Activated CD4-positive, CD25-positive, alpha-beta regulatory T cell treated with anti-CD3 and anti-CD28 coated beads, Interleukin-2, amount 50 U/mL, for 72 hours (primary cell): ENCODE measurements at regions not wholly inside any gene's neighbourhood (a gene's known extent, or its start where the extent isn't known, plus 50 kb on each side); places are given as distances from the start of the nearest gene placed in this dataset.

ENCODE experiments used
- DNase-seq: peaks from one replicate; pipeline ENCODE4 v3.0.0; 2021

DNA sequence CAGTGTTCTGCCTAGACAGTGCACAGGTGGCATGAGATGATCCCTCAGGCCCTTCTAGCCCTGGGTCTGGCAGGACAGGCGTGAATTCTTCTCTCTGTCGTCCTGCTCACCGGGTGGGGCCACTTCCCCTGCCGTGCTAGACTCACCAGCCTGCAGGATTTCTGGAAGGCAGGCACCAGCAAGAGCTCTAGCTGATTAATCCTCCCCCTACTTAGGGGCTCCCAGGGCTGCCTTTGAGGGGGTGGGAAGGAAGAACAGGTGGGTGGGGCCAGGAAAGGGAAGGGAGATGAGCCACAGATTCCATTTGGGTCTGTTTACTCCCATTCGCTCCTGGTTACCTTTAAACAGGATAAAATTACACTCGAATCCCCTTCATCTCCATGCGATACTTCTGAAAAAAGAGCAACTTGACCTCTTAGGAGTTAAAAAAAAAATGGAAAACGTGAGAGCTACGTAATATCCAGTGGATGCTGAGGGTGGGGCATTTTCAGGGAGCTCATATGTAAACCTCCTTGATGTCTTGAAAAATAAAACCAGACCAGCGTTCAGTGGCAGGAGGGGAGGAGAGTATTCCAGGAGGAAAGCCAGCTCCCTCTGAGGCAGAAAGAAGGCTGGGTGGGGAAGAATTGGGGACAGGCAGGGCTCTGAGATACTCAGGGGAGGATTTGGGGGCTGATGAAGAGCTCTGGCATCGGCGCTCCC is 665.5 kb downstream of the PTPRU start:
- DNase-seq = no peak

DNA sequence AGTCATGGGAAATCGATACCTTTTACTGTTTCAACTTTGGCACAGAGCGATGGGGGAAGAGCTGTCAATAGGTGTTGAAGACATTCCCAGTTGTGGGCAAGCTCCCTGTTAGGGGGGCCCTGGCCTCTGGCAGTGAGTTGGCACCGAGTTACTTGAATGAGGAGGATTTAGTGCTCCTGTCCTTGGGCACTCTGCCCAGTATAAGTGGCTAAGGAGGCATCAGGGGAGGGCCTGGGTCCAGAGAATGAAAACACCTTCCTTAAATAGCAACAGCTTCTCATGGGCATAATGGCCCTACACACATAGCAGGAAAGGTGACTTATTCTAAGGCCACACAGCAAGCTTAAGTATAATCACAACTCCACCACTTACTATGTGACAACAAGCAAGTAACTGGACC is 664.4 kb downstream of the PTPRU start:
- DNase-seq = no peak

DNA sequence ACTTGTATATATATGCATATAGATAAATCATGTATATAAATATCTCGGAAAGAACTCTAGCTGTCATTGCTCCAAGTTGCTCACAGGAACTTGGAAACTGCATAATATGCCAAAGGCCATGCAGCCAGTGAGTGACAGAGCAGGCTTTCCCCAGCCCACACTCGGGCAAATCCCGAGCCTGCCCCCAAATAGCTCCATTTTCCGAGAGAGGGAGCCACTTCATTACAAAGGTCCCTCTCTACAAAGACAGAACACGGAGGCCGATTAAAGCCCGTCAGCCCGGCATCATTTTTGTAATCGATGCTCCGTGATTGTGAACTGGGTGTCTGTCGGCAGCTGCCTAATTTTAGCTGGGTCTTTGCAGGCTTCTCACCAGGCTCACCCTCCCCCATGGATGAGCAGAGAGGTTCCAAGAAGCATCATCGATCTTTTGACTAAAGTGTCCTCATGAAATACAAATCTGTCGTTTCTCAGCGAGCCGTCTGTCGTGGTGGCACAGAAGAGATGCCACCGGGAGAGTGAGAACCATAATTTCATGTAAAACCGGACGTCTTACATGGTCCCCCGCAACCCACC is 663.9 kb downstream of the PTPRU start:
- no peak for DNase-seq

DNA sequence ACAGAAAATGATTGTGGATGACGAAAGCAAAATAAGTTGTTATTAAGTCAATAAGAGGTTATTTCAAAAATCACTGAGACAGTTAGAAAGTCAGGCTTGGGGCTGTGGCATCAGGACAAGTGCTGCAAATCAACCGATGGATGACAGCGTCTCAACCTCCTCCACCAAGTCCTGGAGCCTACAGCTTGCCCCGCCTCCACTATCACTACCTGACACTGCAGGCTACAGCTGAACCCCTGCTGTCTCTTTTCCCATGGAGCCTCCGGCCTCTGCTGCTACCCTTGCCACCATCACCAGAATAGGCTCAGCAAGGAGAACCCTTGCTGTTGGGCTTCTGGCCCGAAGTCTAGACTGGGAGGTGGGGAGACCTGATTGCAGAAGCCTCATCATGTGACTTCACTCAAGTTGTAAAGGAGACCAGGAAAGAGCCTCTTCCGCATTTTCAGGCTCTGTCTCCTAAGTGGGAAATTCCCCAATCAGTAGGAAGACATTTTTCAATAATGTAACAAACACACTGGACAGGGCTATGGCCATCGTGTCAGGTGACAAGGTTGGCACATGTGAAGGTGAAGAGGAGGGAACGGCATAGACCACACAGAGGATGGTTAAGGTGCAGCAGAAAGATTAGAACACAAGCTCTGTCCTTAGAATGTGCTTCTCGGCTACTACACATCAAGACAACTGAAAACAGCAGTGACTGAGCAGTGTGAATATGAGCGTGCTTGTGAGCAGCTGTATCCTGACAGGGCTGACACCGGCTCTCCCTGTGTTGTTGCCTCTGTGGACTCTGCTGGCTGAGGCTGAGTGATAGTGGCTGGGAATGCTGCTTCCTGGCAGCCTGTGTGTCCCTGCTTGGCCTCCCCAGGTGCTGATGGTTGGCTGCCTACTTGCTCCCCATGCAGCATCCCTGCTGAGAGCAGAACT is 660.7 kb downstream of the PTPRU start:
- no peak for DNase-seq

DNA sequence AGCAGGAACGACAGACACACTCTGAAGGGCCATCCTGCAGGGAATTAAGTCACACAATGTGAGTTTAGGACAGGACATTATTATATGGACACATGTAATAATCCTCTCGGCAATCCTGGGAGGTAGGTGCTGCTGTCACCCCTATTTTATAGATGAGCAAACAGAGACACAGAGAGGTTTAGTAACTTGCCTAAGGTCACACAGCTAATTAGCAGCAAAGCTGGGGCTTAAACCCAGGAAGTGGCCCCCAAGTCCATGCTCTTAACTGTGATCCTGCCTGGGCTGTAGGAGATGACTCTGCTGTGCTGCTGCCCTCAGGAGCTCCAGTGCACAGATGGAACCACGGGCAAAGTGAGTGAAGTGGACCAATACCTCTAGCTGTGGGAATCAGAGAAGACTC is 660.0 kb downstream of the PTPRU start:
- DNase-seq = no peak

DNA sequence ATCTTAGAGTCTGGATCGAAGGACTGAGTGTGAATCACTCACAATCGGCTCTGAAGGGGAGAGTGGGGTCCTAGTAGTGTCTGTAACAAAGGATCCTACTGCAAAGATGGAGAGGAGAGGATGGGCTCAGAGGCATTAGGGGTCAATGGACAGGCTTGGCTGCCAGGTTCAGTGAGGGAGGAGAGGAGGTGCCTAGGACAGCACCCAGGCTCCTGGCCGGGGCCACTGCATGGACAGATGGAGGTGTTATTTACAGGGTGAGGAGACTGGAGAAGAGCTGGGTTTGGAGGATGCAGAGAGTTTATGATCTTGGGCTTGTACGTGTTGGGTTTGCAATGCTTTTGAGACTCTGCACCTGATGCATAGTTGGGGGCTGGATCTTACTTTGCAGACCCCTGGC is 658.9 kb downstream of the PTPRU start:
- DNase-seq = no peak

DNA sequence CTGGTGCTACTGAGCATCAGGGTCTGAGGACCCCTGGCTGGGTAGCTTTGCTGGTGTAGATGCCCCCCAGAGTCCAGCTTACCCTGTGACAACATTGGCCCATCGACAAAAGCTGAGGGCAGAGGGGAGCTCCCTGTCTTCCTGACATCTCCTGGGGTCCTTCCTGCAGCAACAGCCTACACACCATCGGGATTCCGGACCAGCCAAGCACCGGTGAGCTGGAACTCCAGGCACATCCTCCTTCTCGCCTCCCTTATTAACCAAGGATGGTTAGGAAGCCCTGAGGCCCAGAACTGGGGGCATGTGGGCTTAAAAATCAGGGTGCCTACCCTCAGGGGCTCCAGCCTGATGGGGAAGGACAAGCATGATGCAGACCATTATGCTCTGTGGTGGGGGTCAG is 658.0 kb downstream of the PTPRU start:
- no peak for DNase-seq

DNA sequence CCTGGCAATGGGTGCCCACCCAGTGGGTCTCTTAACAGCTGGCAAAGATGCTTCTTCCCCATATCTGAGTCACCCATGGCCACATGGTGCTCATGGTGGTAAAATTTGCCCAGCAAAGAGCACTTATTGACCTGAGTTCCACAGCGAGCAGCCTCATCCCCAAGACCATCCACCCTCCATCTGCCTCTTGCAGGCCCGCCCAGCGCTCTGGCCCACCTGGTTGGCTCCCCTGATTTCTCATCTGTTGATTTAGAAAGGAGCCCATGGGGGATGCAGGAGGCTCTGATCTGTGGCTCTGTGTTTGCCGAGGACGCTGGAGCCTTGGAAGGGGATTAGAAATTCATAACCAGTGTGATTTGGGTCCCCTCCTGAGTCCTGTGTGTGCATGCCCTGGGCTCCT is 657.5 kb downstream of the PTPRU start:
- DNase-seq = no peak

DNA sequence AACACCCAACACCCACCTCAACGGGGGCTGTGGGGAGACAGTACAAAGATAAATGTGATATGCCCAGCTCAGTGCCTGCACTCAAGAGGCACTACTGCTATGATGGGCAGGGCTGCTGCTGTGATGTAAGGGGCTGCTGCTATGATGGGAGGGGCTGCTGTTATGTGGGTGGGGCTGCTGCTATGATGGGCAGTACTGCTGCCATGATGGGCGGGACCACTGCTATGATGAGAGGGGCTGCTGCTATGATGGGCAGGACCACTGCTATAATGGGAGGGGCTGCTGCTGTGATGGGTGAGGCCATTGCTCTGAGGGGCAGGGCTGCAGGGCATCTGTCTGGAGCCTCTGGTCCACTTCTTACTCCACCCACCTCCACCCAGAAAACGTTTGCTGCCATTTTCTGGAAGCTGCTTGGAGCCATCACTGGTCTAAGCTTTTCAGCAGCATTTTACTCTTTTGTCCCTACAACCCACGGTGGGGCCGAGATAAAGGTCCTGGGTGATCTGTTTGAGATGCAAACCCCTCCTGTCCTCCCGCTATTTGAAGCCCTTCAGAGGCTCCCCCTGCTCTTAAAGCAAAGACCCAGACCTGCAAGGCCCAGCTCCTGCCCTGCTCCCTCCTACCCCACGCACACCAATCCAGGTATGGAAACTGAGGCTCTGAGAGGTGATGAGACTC is 656.9 kb downstream of the PTPRU start:
- DNase-seq = no peak

DNA sequence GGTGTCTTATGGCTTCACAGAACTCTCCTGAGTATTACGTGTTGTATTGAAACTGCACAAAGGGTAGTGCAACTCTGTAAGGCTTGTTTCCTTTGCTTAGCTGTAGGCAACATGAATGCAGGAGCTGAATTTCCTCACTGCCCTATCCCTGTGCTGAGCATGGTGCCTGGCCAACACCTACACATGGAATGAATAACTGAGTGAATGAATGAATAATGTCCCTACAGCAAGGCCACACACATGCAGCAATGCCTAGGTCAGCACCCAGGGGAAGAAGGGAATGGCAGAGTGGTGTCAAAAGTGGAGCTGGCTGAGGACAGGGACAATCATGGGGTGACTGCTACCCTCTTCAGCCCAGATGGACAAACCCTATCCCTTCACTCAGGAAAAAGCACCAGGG is 655.9 kb downstream of the PTPRU start:
- DNase-seq = no peak

DNA sequence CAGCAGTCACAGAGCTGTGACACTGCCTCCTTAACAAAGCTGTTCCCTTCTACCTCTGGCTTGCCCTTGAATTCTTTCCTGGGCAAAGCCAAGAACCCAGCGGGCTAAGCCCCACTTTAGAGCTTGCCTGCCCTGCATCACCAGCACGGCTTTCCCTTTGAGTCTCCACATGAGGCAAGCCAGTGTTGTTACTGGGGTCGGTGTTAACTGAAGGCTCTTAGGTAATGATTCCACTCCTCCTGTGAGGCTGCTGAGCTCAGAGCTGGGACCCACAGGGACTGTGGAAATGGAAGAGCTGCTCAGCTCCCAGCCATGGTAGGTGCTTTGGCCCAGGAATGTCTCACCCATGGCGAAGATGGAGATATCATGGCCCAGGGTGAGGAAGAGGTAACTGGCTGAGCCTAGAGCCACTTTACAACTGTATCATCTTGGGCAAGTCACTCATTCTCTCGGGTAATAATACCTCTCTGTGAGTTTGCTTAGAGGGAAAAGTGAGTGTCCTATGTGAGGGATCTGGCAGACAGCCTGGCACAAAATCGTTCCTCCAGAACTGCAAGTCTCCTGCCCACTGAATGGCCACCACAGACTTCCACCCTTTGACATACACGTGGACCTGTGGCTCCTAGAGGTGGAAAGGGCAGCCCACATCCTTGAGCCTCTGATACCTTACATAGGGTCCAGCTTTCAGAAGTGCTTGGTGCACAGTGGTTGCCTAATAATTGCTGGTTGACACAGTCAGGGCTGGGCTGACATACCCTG is 654.1 kb downstream of the PTPRU start:
- no peak for DNase-seq

DNA sequence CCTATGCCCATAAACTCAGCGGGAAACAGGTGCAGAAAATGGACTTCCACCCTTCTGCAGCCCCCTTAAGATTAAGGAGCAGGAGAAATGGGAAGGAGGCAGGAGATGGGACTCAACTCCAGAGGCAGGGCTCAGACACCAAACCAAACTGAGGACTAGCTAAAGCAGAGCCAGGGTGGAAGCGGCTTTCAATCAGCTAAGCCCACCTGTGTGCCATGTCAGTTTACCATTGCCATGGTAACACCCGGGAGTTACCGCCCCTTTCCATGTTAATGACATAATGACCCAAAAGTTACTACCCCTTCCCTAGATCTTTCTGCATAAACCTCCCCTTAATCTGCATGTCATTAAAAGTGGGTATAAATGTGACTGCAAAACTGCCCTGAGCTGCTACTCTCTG is 653.5 kb downstream of the PTPRU start:
- no peak for DNase-seq

DNA sequence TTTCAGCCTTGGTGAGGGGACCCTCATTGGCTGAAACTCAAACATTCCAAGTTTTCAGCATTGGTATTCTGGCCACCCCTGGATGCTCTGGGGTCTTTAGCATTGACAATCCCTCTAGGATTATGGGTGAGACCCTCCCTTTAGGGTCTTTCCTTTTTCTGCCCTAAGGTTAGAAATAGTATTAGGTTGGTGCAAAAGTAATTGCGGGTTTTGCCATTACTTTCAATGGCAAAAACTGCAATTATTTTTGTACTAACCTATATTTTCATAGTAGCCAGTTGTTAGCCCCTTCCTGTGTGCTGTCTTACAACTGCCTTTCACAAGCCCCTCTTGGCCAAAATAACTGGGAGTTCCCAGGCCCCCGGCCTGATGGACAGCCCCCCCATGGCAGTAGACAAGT is 648.4 kb downstream of the PTPRU start:
- no peak for DNase-seq

DNA sequence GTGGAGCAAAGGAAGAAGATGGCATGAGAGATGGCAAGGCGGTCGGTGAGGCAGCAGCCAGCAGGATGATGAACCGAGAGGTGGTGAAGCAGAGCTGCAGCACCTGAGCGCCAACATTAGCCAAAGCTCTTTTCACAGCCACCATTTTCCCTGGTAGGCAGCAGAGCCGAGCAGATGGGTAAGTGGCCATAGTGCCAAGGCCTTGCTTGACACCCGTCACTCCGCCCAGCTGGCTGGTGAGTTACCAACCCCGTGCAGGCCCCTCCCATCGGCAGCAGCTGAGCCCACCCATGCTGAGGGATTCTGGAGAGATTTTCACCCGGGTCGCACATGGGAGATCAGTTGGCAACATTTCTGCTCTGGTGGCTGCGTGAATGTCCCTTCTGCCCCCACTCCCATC is 647.7 kb downstream of the PTPRU start:
- DNase-seq = no peak

DNA sequence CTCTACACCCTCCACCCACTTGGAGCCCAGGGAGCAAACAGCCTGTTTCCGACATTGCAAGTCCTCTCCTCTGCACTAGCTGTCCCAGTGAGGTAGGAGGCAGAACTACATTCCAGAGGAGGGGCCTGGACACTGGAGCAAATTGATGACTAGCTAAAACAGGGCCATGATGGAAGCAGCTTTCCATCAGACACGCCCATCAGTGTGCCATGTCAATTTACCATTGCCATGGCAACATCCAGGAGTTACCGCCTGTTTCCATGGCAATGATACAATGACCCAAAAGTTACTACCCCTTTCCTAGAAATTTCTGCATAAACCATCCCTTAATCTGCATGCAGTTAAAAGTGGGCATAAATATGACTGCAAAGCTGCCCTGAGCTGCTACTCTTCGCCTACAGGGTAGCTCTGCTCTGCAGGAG is 647.1 kb downstream of the PTPRU start:
- no peak for DNase-seq

DNA sequence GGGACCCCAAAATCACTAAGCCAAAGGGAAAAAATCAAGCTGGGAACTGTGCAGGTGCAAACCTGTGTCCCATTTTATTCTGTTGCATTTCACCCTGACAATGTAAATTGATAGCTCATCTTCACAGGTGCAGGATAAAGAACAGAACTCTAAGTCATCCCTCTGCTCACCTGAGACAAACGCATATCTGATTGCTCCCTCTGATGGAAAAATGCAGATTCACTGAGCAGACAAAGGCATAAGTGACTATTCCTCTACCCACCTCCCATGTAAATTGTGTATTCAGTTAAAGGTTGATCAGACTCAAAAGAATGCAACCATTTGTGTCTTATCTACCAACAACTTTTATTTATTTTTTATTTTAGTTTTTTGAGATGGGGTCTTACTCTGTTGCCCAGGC is 644.2 kb downstream of the PTPRU start:
- DNase-seq = no peak

DNA sequence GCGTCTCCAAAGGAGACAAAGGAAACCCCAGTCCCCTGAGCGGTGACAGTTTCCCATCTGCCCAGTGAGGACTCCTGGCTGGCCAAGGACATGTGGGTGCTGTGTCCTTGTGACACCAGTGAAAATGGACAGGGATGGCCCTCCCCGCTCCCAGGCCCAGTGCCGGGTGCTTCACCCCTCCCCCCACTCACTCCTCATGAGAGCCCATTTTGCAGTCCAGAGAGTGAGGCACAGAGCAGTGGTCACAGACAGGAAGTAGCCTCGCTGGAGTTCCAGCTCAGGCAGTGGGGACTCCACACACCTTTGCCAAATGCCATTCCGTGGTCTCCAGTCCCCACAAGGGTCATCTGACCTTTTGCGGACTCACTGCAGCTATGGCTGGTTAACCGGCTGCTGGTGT is 642.9 kb downstream of the PTPRU start:
- DNase-seq = no peak

DNA sequence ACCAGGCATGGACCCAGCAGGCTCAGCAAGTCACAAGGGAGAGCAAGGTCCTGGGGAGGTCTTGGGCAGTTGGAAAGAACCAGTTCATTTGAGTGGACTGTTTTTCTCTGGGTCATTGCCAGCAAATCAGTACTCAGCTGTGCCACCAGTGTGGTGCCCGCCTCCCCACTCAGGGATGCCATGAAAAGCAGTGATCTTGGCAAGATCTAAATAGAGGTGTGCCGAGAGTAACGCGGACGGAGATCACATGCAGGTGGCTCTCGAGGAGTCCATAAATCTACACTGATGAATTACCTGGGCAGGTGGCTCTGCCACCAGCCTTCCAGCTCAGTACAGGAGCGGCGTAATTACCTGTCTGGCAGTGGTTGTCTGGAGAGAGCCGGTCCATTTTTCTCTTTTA is 642.2 kb downstream of the PTPRU start:
- no peak for DNase-seq

DNA sequence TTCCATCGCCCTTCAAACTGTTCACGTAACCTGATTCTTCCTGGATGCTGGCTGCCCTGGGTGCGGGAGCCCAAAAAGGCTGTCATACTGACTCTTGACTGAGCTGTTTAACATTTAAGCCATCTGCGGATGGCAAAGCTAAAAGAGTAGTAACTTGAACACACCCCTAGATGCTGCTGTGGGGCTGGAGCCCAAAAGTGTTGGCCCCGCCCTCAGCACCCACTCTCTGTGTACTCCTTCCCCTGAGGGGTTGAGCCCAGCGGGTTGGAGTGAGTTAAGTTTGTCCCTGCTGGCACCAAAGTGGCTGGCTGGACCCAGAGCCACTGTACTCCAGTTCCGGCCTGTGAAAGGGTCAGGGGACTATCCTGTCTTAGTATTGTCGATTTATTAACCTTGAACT is 640.6 kb downstream of the PTPRU start:
- DNase-seq = no peak

DNA sequence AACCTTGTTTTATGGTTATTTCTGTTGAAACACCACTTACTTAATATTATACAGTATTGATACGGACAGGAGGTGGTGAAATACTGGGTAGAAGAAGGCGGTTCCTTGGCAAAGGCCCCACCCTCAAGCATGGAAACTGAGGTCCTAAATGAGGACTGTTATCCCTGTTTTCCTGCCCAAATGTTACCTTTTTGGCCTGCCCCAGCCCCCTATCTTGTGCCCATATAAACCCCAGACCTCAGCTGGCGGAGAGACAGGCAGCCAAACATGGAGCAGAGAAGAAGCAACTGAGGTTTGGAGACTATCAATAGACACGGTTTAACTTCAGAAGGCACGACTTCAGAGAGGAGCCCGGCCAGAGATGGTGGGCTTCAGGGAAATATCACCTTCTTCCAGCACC is 640.1 kb downstream of the PTPRU start:
- no peak for DNase-seq

DNA sequence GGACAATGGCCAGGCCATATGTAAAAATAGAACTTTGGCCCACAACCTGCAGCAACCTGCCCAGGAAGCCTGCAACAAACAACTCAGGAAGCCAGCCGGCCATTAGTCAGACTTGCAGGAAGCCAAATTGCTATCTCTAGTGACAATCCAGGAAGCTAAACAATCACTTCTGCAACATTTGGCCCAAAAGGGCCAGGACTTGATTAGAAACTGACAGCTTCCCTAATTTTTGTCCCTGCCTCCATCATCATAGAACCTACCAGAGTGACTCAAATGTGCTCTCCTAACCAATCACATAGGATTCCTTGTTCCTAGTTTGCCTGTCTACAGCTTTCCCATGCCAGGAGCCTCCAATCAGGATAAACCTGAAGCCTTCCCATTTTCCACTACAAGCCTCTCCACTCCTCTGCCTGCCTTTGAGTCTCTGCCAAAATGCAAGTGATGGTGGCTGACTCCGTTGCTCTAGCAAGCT is 639.3 kb downstream of the PTPRU start:
- DNase-seq = no peak

DNA sequence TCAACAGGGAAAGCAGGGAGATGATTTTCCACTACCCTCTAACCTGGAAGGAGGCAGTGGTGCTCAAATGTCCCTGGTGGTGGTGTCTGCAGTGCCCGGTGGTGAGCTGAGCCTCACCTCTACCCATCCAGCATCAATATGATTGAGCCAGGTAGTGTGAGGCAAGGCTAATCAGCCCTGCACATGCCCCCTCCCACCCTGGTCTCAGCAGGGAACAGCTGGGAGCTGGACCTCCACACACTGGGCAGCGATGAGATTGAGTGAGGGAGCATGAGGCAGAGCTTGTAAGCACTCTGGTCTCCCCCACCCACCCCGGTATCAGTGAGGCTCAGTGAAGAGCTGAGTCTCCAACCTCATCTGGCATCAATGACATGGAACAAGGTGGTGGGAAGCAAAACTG is 634.3 kb downstream of the PTPRU start:
- DNase-seq = no peak

DNA sequence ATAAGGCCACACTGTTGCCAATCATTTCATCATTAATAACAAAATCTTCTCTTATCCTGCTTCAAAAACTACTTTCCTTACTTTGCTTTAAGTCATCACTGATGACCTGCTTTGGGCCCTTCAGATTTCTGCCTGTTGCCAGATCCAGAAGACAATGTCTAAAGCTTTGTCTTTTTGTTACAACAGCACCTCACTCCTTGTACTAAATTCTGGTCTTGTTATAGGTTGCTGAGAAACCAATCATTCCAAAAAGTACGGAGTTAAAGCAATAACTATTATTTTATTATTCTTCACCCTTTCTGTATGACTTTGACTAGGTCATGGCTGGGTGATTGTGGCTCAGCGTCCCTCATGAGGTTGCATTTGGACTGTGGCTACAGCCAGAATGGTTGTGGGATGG is 633.5 kb downstream of the PTPRU start:
- no peak for DNase-seq
